Esophagus muscularis mucosa (tissue), 4 donors: ENCODE measurements at regions not wholly inside any gene's neighbourhood (a gene's known extent, or its start where the extent isn't known, plus 50 kb on each side); places are given as distances from the start of the nearest gene placed in this dataset.

Source experiments
- DNase-seq: peaks from one replicate; pipeline ENCODE4 v3.0.0-alpha.2; 2017; ENCODE audit errors: extremely low spot score
- H3K27ac ChIP-seq, 4 donors: fragments of 200-600 bp; sonication (generic); replicated peaks in 1 of 4; 1 replicate in 3 of 4; 2 replicates in 1 of 4; pipeline ENCODE4 v1.5.1; 2016 to 2019; ENCODE audit warnings: mild to moderate bottlenecking in 1 of 4
- H3K27me3 ChIP-seq, 4 donors: fragments of 200-600 bp; sonication (generic); one replicate each; pipeline versions ENCODE4 v1.5.1 to v1.6.0; 2016 to 2019
- H3K36me3 ChIP-seq, 4 donors: fragments of 200-600 bp; sonication (generic); one replicate each; pipeline ENCODE4 v1.5.1; 2016 to 2019
- H3K4me1 ChIP-seq, 4 donors: fragments of 200-600 bp; sonication (generic); one replicate each; pipeline ENCODE4 v1.5.1; 2016 to 2019
- H3K4me3 ChIP-seq, 4 donors: fragments of 200-600 bp; sonication (generic); 1 replicate in 2 of 4; 2 replicates in 2 of 4; pipeline ENCODE4 v1.5.1; 2016 to 2019; ENCODE audit warnings: mild to moderate bottlenecking in 4 of 4, moderate library complexity in 1 of 4
- H3K9me3 ChIP-seq, 4 donors: fragments of 200-600 bp; sonication (generic); 1 replicate in 3 of 4; 2 replicates in 1 of 4; pipeline ENCODE4 v1.5.1; 2016 to 2019
- EP300 ChIP-seq: sonication (generic); formaldehyde crosslinking; IDR thresholded peaks from one replicate; pipeline ENCODE4 v1.6.1; 2017; ENCODE audit warnings: antibody characterized with exemption
- POLR2A ChIP-seq: fragments of 450-650 bp; IDR thresholded peaks from one replicate; pipeline ENCODE4 v1.6.1; 2017; ENCODE audit warnings: antibody characterized with exemption, moderate library complexity, mild to moderate bottlenecking, low read depth
- POLR2AphosphoS5 ChIP-seq, 2 donors: sonication (generic); formaldehyde crosslinking; IDR thresholded peaks; one replicate each; pipeline ENCODE4 v1.6.1; 2017; ENCODE audit warnings: antibody characterized with exemption in 2 of 2
- WGBS: methylation state at CpG from one replicate; pipeline ENCODE4 v1.1.5; 2018; 5-methylcytosine and 5-hydroxymethylcytosine counted together
- intact Hi-C: fragments of 100-400 bp; cut with DNase I; formaldehyde crosslinking; loops from one replicate; pipeline ENCODE4 v1.15.1; 2023
- TF ChIP-seq, protein P1 (sequence below), 3 experiments: fragments of 200-600 bp in 2 of 3; fragments of 450-650 bp in 1 of 3; sonication (generic) in 2 of 3; IDR thresholded peaks; one replicate each; pipeline ENCODE4 v1.5.1; 2017 to 2019; ENCODE audit warnings: antibody characterized with exemption in 3 of 3, mild to moderate bottlenecking in 2 of 3, moderate library complexity in 1 of 3

GRCh38 chr22:49595465-49596078 is 232.1 kb downstream of the BRD1 start:
- Histone ChIP-seq H3K27ac (no peak overlapping the region), H3K27me3 (peaks cover 0 to 26% (median 0%) of the 10 kb centered on the region in 4 donors), H3K9me3 (peaks cover 0 to 7% (median 3%) of the 10 kb centered on the region in 4 donors), H3K4me3 (no peak overlapping the region), H3K4me1 (peaks cover 0 to 6% (median 0%) of the 10 kb centered on the region in 4 donors), H3K36me3 (no peaks in the 10 kb centered on the region)
- intact Hi-C loops = no loop called here
- DNase-seq = no peak
- WGBS = 90% methylated on average over 6 of the region's 6 CpGs
- TF ChIP-seq EP300 (no peak), POLR2A (no peak), POLR2AphosphoS5 (IDR thresholded peaks at IDR 0.05) (no peak)
- TF ChIP-seq, protein P1, sequence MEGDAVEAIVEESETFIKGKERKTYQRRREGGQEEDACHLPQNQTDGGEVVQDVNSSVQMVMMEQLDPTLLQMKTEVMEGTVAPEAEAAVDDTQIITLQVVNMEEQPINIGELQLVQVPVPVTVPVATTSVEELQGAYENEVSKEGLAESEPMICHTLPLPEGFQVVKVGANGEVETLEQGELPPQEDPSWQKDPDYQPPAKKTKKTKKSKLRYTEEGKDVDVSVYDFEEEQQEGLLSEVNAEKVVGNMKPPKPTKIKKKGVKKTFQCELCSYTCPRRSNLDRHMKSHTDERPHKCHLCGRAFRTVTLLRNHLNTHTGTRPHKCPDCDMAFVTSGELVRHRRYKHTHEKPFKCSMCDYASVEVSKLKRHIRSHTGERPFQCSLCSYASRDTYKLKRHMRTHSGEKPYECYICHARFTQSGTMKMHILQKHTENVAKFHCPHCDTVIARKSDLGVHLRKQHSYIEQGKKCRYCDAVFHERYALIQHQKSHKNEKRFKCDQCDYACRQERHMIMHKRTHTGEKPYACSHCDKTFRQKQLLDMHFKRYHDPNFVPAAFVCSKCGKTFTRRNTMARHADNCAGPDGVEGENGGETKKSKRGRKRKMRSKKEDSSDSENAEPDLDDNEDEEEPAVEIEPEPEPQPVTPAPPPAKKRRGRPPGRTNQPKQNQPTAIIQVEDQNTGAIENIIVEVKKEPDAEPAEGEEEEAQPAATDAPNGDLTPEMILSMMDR (IDR thresholded peaks at IDR 0.05) = no peak

DNA sequence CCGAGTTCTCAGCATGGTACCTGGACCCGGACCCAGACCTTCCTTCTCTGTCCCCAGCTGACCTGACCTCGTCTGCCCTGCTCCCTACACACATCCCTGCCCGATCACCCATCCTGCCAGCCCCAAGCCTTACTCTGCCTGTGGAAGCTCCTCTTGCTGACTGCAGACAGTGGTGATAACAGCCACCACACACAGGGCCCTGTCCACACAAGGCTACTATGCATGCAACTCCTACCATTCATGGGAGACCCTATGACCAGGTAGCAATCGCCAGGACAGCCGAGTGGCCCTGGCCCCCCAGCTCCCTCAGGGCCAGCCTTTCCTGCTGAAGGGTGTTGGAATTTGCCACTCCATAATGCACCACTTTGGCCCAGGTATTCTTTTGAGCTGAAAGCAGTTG is 233.6 kb downstream of the BRD1 start:
- 88% methylated on average over 6 of the region's 6 CpGs for WGBS
- no peak for TF ChIP-seq EP300
- TF ChIP-seq, protein P1 (IDR thresholded peaks at IDR 0.05) = no peak
- no peak for TF ChIP-seq POLR2AphosphoS5 (IDR thresholded peaks at IDR 0.05)
- H3K36me3 ChIP-seq = no peaks in the 10 kb centered on the region
- no peak for DNase-seq
- no peak overlapping the region for H3K27ac ChIP-seq
- H3K9me3 ChIP-seq = peaks cover 0 to 7% (median 3%) of the 10 kb centered on the region in 4 donors
- H3K4me3 ChIP-seq = no peak overlapping the region
- peaks cover 0 to 6% (median 0%) of the 10 kb centered on the region in 4 donors for H3K4me1 ChIP-seq
- intact Hi-C loops = no loop called here
- H3K27me3 ChIP-seq = peaks cover 0 to 28% (median 0%) of the 10 kb centered on the region in 4 donors

GRCh38 chr22:49593509-49593908 is 234.2 kb downstream of the BRD1 start:
- intact Hi-C loops = no loop called here

GRCh38 chr22:49592780-49593501 is 234.7 kb downstream of the BRD1 start:
- intact Hi-C loops = no loop called here
- Histone ChIP-seq H3K27ac (peak overlapping the region in 1 of 4 donors; percentile 1), H3K9me3 (peaks cover 0 to 7% (median 3%) of the 10 kb centered on the region in 4 donors), H3K36me3 (no peaks in the 10 kb centered on the region), H3K4me3 (no peak overlapping the region), H3K4me1 (peaks cover 0 to 6% (median 0%) of the 10 kb centered on the region in 4 donors), H3K27me3 (peaks cover 0 to 21% (median 0%) of the 10 kb centered on the region in 4 donors)
- no peak for DNase-seq
- no peak for TF ChIP-seq POLR2A
- no peak for TF ChIP-seq EP300
- no peak for TF ChIP-seq POLR2AphosphoS5 (IDR thresholded peaks at IDR 0.05)
- TF ChIP-seq, protein P1 (IDR thresholded peaks at IDR 0.05) = no peak
- 76% methylated on average over 10 of the region's 12 CpGs for WGBS

More at GRCh38 chr22:49593509-49593908, 234.2 kb downstream of the BRD1 start:
- Histone ChIP-seq H3K9me3 (peaks cover 0 to 7% (median 3%) of the 10 kb centered on the region in 4 donors), H3K4me1 (peaks cover 0 to 6% (median 0%) of the 10 kb centered on the region in 4 donors), H3K27ac (no peak overlapping the region), H3K27me3 (peaks cover 0 to 22% (median 0%) of the 10 kb centered on the region in 4 donors), H3K4me3 (no peak overlapping the region), H3K36me3 (no peaks in the 10 kb centered on the region)
- no peak for DNase-seq
- no peak for TF ChIP-seq POLR2AphosphoS5 (IDR thresholded peaks at IDR 0.05)
- TF ChIP-seq POLR2A = no peak
- WGBS = 81% methylated on average over 6 of the region's 7 CpGs

DNA sequence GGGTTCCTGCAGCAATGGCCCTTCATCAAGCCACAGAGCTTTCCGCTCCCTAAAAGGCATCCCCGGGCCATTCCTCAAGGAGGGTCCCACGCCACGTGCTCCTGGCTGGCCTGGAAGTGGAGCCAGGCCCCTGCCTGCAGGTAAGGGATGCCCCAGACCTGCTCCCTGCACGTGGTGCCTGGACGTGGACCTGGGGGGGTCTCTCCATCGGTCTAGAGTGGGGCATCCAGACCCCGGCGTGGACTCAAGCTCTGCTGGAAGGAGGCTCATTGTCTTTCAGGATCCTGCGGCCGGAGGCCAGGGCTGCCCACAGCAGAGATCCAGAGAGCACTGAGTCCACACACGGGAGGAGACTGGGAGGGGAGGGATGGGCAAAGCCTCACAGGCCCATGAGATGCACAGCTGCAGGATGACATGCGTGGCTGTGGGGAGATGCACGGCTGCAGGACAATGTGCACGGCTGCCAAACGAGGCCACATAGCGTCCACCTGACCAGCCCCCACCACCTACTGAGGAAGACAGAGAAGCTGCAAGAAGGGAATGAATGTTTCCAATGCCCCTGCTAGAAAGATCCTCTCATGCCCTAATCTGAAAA is 236.7 kb downstream of the BRD1 start:
- Histone ChIP-seq H3K27ac (no peak overlapping the region), H3K27me3 (peaks cover 0 to 30% (median 0%) of the 10 kb centered on the region in 4 donors), H3K4me3 (no peak overlapping the region), H3K36me3 (no peaks in the 10 kb centered on the region), H3K4me1 (peaks cover 0 to 6% (median 0%) of the 10 kb centered on the region in 4 donors), H3K9me3 (peaks cover 0 to 7% (median 3%) of the 10 kb centered on the region in 4 donors)
- no peak for DNase-seq
- intact Hi-C loops = no loop called here
- TF ChIP-seq, protein P1 (IDR thresholded peaks at IDR 0.05) = no peak
- TF ChIP-seq POLR2AphosphoS5 (IDR thresholded peaks at IDR 0.05) (no peak), POLR2A (no peak), EP300 (no peak)
- WGBS = 90% methylated on average over 16 of the region's 17 CpGs
